Embryonic facial prominence (tissue), 1 donor: ENCODE measurements at regions not wholly inside any gene's neighbourhood (a gene's known extent, or its start where the extent isn't known, plus 50 kb on each side); places are given as distances from the start of the nearest gene placed in this dataset.
"Not testable (repeated sequence)": the region's sequence is repeated elsewhere in the genome, so short reads cannot be mapped to it uniquely, and the experiment has no call there.

Experiments used
- DNase-seq: peaks from one replicate; pipeline ENCODE4 v3.0.0-alpha.2; 2016; ENCODE audit errors: extremely low spot score

DNA sequence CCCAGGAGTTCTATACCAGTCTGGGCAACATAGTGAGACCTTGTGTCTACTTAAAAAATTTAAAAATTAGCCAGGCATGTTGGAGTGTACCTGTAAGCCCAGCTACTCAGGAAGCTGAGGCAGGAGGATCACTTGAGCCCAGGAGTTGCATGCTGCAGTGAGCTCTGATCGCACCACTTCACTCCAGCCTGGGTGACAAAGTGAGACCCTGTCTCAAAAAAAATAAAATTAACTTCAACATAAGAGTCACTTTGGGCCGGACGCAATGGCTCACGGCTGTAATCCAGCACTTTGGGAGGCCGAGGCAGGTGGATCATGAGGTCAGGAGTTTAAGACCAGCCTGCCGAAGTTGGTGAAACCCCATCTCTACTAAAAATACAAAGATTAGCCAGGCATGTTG lies 699.1 kb upstream of the AUTS2 start:
- not testable (repeated sequence) for DNase-seq

DNA sequence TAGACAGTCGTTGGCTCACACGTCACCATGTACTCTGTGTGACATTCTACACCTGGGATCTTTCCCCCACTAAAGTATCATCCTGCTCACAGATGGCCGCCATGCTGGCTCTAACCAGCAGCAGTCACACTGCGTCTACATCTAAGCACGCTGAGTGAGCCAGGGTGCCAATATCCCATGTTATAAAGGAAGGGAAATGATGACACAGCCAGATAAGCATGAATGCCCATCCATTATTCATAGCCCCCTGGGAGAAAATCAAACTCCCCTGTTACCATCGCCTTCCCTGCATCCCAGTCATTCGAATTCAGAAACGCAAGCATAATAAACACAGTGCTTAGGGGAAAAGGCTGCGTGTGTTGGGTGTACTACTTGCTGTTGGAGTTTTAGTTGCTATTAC lies 698.2 kb upstream of the AUTS2 start:
- DNase-seq = no peak

DNA sequence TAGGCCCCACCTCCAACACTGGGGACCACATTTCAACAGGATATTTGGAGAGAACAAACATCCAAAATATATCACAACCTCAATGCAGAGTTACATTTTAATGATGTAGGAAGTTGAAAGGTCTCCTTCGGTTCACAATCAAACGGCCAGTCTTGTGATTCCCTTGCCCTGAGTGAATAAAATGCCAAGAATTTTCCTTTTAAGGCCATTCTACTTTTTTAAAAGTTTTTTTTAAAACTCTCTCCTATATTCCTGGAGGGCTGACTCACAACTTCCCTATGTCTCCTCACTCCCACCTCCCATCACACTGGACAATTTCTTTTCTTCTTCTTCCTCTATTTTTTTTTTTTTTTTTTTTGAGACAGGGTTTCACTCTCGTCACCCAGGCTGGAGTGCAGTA lies 693.6 kb upstream of the AUTS2 start:
- DNase-seq = no peak

DNA sequence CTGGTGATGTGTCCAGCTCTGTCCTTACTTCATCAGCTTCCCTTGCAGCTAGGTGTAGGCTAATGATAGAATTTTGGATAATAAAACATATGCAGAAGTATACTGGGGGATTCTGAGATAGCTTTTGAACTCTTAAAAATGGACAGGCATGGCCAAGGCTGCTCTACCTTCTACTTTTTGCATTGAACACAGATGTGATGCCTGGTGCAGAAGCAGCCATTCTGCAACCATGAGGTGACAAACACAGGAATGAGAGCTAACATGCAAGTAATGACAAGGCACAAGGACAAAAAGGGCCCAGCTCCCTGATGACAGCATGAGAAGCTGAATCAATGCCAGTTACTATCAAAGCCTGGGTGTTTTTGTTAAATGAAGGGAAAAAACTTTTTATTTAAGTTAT lies 686.5 kb upstream of the AUTS2 start:
- no peak for DNase-seq

DNA sequence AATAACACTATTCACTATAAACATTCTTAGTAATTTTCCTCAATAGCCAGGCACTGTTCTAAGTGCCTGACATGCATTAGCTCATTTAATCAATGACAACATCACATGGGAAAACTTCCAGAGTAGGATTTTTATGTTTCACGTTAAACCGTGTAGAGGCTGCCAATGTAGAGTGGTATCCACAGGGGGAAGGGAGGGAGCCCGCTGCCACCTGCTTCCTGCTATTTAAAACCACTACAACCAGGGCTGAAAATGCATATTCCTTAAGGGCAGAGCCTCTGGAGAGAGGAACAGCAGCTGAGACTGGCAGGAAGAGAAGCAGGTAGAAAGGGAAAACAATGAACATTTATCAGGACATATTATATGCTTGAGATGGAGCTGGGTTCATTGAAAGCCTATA lies 684.3 kb upstream of the AUTS2 start:
- DNase-seq = no peak

DNA sequence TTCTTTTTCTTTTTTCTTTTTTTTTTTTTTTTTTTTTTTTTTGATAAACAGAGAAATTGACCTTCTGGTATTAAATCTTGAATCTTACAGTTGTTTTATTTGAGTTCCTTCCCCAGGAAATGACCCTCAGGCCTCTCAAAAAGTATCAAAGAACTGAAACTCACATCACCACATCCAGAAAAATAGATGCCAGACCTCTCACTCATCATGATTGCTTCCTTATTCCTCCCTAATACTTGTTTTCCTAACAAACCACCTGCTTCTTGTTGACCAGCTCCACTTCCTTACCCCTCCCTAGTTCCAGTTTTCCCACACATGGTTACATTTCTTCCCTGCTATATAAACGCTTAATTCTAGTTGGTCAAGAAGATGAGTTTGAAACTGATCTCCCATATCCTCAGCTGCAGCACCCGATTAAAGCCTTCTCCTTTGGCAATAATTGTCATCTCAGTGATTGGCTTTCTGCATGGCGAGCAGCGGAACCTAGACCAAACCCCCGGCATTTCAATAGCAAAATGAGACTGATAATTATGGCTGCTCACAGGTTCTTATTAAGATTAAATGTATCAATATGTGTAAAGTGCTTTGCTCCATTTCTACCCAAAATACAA lies 681.1 kb upstream of the AUTS2 start:
- no peak for DNase-seq

DNA sequence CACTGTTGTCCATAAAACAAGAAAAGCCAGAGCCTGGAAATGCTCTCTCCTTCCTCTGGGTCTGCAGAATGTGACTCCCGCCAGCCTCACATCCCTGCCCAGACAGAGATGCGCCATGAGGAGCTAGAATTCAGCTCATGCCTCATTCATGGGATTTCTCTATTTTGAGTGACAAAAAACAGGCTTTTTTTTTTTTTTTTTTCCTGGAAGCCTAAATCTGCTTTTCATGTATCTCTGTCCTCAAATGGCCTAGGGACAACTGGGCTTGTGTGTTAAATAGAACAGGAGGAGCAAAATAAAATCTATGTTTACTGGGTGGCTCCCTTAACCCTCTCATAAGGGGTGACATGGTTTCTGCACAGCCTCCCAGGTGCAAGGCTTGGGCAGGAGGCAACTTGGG lies 679.7 kb upstream of the AUTS2 start:
- DNase-seq = no peak

DNA sequence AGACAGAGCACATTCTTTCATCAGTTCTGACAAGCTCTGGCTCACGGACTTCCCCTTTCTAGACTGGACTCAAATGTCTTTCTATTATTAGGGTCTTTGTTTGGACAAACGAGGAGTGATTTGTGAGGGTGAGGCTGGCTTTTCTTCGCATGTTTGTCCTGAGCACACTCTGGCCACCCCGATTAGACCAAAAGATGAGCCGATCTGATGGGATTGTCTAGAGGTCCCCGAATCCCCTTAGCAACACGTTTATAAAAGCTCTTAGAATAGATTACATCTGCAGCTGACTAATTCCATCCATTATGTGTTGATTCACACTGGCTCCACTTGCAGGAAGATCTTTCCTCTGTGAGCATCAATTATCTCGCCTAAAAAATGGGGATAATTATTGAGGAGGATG lies 675.4 kb upstream of the AUTS2 start:
- no peak for DNase-seq

DNA sequence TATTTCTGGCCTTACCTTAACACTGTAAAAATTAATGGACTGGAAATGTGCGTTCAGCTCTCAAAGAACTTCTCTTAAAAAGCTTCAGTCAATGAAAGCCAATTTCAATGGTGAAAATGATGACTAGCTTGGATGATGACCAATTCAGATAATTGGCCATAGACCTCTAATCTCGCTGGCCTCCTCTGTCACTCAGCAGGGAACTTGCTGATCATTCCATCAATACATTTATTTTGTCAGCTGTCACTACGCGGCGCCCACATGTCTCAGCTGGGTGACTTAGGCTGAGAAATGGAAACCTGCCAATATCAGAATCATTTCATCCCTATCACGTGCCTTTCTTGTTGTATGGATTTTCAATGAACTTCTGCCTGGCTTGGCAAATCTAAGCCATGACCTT lies 673.0 kb upstream of the AUTS2 start:
- DNase-seq = no peak

DNA sequence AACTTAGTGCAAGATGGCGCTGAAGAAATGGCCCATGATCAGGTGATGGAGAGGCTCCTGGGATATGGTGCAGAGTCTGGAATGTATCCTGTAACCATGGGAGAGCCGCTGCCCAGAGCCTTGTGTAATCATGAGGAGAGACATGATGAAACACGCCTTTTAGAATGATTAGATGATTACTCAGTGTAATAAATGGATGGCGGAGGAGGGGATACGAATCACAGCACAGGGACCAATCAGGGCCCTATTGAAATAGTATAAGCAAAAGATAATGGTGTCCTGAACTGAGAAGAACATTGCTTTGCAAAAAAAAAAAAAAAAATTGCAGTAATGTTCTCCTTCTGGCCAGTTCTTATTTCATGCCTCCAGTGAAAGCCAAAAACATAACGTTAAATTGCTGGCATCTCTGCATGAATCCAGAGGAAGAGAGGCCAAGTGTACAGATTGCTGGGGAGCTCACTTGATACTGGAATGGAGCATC lies 668.5 kb upstream of the AUTS2 start:
- DNase-seq = no peak

DNA sequence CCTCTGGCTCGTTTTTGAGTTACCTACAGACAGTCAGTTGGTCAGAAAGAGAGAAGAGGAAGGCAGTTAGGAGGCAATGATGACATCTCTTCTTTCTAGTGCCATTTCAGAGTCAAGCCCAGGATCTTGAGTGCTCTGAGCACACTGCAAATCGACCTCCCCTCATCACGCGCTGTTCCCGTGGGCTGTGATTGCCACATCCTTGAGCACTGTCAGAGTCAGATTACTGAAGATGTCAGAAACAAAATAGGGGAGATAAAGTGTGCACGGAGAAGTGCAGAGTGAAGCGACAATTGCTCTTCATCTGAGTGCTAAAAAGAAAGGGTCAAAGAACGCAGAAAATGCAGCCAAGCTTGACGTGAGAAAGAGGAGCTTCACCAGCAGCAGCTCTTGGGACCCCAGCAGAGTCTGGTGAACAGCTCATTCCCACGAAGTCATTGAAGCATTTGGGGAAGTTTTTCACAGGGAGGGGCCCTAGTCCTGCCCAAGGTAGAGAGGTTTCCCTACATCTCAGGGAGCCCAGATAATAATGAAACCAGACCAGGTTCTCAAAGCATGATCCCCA lies 661.7 kb upstream of the AUTS2 start:
- DNase-seq = no peak

DNA sequence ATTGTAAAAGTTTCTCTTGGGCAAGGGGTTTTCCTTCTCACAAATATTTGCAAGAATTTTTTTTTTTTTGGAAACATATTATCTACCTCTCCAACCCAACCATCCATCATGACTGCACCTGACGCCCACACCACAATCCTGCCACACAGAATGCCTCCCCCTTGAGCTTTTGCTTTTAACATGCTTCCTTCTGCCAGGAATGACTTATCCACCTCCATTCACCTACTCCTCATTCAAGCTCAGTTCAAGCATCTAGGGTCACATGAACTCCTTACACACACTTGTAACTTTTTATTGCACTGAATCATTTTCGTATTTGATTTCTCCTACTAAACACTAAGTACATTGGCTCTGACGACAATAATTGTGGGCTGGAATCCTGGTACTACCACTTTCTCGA lies 660.1 kb upstream of the AUTS2 start:
- no peak for DNase-seq

DNA sequence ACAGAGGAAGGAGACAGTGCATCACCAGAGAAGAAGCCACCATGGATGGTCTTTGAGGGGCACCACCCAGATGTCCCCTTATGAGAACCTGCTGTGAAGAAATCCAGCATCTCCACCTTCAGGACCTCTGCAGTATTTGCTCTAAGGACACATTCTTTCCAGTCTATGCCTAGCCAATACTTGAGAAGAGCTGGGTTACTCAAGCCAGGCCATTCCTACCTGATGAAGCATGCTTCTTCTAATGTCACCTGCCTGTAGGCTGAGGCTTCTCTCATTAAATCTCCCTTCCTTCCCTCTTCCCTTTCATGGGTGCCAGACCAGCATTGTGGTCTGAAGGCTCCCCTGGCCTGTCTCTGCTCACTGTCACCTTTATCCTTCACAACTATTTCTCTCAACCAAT lies 654.5 kb upstream of the AUTS2 start:
- DNase-seq = no peak

DNA sequence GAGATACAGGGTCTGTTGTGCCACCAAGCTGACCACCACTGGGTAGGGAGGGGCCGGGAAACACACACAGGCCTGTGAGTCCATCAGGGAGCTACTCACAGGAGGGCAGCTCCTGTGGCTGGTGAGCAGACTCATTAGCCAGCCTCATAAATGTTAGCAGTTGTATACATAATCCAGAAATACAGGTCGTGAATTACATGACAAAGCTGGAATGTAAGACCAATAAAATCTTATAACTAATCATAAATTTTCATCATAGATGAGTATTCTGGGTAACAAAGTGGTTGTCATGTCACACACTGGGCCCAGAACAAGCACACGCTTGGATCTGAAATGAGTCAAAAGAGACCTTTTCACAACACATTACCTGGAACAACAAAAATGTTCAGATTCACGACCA lies 642.6 kb upstream of the AUTS2 start:
- DNase-seq = no peak

DNA sequence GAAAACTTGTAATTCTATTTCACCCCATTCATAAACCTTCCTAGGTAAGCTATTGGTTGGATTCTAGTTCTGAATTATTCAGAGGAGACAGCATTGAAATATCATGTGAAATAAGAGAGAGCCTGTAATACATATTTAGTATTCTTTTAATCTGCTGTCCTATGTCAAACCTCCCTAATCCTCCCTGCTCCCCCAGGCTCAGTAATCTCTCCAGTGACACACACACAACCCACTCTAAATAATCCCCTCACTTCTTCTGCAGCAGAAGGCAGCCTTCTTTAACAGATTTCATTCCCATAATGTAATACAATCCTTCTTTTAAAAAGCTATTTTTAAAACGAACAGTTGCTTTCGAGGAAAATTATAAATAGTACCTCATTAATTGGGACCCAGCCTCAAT lies 639.7 kb upstream of the AUTS2 start:
- DNase-seq = no peak

DNA sequence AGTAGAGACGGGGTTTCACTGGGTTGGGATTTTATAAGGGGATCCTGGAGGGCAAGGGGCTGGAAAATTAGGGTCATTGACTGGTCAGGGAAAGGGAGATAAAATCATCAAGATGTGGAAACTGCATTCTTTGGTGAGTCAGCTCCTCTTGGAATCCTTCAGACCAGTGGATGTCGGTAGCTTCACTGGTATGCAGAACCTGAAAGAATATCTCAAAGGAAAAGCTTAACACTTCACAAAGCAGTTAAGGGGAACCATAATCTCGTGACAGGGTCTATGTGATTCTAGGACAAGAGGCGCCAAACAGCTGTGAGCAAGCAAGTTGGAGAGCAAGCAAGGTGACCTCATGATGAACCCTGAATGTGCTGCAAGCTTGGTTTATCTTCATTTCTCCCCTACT lies 634.7 kb upstream of the AUTS2 start:
- DNase-seq = no peak

DNA sequence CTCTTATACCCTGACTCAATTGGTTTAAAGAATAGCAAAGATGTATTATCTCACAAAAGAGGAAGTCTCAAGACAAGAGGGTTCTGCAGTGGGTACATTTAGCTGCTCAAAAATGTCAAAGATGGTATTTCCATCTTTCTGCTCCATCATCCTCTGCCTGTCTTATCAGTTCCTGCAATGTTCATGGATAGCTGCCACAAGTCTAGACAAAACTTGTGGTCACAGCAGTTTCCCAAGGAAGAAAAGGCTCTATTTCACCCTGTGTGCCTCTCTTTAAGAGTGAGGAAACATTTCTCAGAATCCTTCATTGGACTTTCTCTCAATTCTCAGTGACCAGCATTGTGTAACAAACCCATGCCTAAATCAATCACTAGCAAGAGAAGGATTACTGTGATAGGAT lies 634.2 kb upstream of the AUTS2 start:
- DNase-seq = no peak

DNA sequence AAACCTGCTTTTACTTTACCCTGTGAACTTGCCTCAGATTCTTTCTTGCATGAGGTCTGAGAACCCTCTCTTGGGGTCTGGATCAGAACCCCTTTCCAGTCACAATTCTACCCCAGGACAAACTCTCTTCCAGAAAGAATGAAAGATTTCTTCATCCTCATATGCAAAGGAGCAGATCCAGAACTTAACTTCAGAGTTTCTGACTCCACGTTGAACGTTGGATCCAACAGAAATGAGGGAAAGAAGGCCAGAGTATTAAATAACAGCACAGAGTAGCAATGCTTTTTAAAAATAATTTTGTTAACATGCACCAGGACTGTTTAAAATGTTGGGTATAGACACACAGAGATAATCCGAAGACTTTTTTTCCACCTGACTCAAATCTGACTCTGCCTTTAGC lies 632.9 kb upstream of the AUTS2 start:
- no peak for DNase-seq

DNA sequence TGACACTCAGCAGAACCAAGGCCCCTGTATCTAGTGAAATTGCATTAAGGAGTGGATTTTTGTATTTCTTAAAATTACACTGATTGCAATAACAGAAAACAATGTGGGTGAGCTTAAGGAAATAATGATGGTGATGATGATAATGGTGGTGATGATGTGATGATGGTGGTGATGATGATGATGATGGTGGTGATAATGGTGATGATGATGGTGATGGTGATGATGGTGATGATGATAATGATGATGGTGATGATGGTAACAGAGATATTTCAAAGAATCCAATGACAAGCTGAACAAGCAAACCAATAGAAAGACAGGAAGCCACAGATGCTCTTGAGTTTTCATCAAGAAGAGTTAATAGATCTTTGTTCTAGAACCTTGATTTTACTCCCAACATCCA lies 630.7 kb upstream of the AUTS2 start:
- no peak for DNase-seq

DNA sequence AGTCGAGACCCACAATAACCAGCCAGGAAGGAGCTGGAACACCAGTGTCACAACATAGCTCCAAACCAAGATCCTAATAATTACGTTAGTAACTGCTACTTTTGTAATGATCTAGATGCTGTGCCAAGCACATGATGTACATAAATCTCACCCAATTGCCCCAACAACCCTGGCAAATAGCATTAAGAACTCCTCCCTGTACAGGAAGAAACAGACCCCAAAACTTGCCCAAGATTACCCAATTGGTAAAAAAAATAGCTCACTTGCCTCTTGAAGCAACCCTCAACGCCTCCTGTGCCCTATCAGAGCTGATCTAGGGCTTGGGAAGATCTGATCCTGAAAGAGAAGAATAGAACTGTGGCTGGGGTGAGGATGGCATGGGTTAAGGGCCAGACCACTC lies 628.7 kb upstream of the AUTS2 start:
- DNase-seq = no peak

DNA sequence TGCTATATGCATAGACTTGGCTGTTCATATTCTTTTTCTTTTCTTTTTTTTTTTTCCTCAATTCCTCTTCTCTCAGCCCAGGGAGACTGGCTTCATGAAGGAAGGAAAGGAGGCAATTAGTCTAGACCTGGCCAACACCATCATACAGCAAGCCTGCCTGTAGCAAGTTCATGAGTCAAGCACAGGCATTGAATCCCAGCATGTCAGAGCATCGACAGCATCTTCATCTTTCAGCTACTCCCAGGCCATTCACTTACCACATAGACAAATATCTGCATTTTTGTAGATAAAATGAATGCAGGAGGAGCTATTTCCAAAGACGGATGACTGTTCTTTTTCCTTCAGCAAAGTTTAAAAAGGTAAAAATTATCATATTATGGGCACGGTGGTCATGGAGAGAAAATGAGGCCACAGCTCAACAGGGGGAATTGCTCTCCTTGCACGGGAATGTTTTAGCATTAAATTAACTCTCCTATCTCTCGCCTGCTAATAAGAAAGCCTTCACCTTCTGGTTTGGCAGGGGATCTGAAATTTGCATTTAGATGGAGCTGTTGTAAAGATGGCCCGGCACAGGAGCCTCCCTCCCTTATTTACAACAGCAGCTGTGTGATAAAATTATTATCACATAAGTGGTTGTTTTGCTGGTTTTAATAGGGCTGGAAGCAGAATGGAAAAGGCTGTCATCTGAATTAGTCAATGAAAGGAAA lies 626.5 kb upstream of the AUTS2 start:
- no peak for DNase-seq

DNA sequence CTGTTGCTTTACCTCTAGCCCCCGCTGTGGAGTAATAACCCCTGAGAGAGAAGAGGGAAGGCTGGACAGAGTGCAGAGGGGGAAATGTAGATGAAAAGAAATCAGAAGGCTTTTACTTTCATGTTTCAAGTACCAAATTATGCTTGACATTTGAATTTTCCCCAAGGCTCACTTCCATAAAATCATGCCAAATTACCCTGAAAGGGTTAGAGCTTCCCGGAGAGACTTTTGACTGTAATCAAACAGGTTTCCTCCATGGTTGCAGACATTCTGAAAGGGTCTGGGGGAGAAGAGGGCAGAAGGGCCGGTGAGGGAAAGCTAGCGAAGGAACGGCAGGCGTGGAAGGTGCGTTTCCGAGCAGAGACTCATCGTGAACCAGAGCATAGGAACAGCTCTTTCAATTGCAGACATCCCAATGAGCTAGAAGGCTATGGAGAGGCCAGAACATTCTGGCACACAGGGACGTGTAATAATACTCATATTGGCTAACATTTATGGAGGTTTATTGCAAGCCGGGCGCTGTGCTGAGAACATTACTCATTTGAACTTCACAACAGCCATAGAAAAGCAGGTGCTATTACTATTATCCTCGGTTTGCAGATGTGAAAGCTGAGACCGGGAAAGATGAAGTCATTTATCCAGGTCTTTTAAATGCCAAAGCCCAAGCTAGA lies 620.8 kb upstream of the AUTS2 start:
- no peak for DNase-seq

DNA sequence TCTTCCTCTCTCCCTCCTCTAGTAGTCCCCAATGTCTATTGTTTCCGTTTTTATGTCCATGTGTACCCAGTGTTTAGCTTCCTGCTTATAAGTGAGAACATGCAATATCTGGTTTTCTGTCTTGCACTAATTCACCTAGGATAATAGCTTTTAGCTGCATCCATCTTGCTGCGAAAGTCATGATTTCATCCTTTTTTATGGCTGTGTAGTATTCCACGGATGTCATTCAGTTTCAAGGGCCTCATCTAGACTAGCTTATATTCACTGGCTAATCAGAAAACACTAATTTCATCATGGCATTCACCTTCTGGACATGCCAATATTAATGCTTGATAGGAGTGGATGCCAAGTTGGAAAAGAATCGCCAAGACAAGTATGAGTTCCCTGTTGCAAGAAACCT lies 619.6 kb upstream of the AUTS2 start:
- DNase-seq = no peak
